ENCODE measurements at regions not wholly inside any gene's neighbourhood (a gene's known extent, or its start where the extent isn't known, plus 50 kb on each side); places are given as distances from the start of the nearest gene placed in this dataset.

- H3K4me2 ChIP-seq (ENCODE audit: low read depth, low read length, poor library complexity, severe bottlenecking): no peak overlapping the region
- H2AFZ ChIP-seq (ENCODE audit: low read depth, low read length, severe bottlenecking): no peak overlapping the region
- no peaks in the 10 kb centered on the region for H3K9me2 ChIP-seq (replicated peaks; ENCODE audit: insufficient read depth, low read length)
- H3K27me3 ChIP-seq (ENCODE audit: low read length): no peaks in the 10 kb centered on the region
- no peaks in the 10 kb centered on the region for H3K9me3 ChIP-seq (ENCODE audit: insufficient read depth, low read length)
- H3K9ac ChIP-seq (ENCODE audit: low read length): no peak overlapping the region
- H3K79me2 ChIP-seq (ENCODE audit: insufficient read depth, low read length): no peaks in the 10 kb centered on the region
- no peaks in the 10 kb centered on the region for H4K20me1 ChIP-seq (ENCODE audit: low read depth, low read length)
- H3F3A ChIP-seq (ENCODE audit: insufficient read depth): no peaks in the 10 kb centered on the region
- H3K36me3 ChIP-seq (ENCODE audit: low read length): no peaks in the 10 kb centered on the region
- no peak overlapping the region for H3K27ac ChIP-seq (ENCODE audit: low read depth, low read length)
- TF ChIP-seq EZH2phosphoT487 (conservative IDR thresholded peaks at IDR 0.05; ENCODE audit: low read length): no peak
- TF ChIP-seq, protein P1, sequence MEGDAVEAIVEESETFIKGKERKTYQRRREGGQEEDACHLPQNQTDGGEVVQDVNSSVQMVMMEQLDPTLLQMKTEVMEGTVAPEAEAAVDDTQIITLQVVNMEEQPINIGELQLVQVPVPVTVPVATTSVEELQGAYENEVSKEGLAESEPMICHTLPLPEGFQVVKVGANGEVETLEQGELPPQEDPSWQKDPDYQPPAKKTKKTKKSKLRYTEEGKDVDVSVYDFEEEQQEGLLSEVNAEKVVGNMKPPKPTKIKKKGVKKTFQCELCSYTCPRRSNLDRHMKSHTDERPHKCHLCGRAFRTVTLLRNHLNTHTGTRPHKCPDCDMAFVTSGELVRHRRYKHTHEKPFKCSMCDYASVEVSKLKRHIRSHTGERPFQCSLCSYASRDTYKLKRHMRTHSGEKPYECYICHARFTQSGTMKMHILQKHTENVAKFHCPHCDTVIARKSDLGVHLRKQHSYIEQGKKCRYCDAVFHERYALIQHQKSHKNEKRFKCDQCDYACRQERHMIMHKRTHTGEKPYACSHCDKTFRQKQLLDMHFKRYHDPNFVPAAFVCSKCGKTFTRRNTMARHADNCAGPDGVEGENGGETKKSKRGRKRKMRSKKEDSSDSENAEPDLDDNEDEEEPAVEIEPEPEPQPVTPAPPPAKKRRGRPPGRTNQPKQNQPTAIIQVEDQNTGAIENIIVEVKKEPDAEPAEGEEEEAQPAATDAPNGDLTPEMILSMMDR (IDR thresholded peaks at IDR 0.05; ENCODE audit: insufficient read depth, low read length, poor library complexity, severe bottlenecking): no peak
- H3K4me3 ChIP-seq (ENCODE audit: insufficient read depth, low read length, poor library complexity, severe bottlenecking): no peak overlapping the region
Measured at GRCh38 chr2:75922191-75922590, 211.5 kb upstream of the GCFC2 start.

GRCh38 chr2:75920859-75921551 lies 210.3 kb upstream of the GCFC2 start:
- H3K4me2 ChIP-seq (ENCODE audit: low read depth, low read length, poor library complexity, severe bottlenecking): no peak overlapping the region
- H3K9ac ChIP-seq (ENCODE audit: low read length): no peak overlapping the region

GRCh38 chr2:75915851-75916634 lies 205.3 kb upstream of the GCFC2 start:
- H3K36me3 ChIP-seq (ENCODE audit: low read length): no peaks in the 10 kb centered on the region
- H3K27ac ChIP-seq (ENCODE audit: low read depth, low read length): no peak overlapping the region
- no peak overlapping the region for H3K4me3 ChIP-seq (ENCODE audit: insufficient read depth, low read length, poor library complexity, severe bottlenecking)
- H3K9me3 ChIP-seq (ENCODE audit: insufficient read depth, low read length): no peaks in the 10 kb centered on the region
- H3F3A ChIP-seq (ENCODE audit: insufficient read depth): no peaks in the 10 kb centered on the region
- TF ChIP-seq EZH2phosphoT487 (conservative IDR thresholded peaks at IDR 0.05; ENCODE audit: low read length): no peak
- TF ChIP-seq, protein P1 (IDR thresholded peaks at IDR 0.05; ENCODE audit: insufficient read depth, low read length, poor library complexity, severe bottlenecking): no peak
- no peaks in the 10 kb centered on the region for H4K20me1 ChIP-seq (ENCODE audit: low read depth, low read length)
- no peaks in the 10 kb centered on the region for H3K9me2 ChIP-seq (replicated peaks; ENCODE audit: insufficient read depth, low read length)
- H3K79me2 ChIP-seq (ENCODE audit: insufficient read depth, low read length): no peaks in the 10 kb centered on the region
- no peak overlapping the region for H3K9ac ChIP-seq (ENCODE audit: low read length)
- no peak overlapping the region for H3K4me2 ChIP-seq (ENCODE audit: low read depth, low read length, poor library complexity, severe bottlenecking)
- no peak overlapping the region for H2AFZ ChIP-seq (ENCODE audit: low read depth, low read length, severe bottlenecking)
- H3K27me3 ChIP-seq (ENCODE audit: low read length): no peaks in the 10 kb centered on the region

More at GRCh38 chr2:75920859-75921551, 210.3 kb upstream of the GCFC2 start:
- Histone ChIP-seq H3K9me3 (ENCODE audit: insufficient read depth, low read length) (no peaks in the 10 kb centered on the region), H3K9me2 (replicated peaks; ENCODE audit: insufficient read depth, low read length) (no peaks in the 10 kb centered on the region), H3K4me3 (ENCODE audit: insufficient read depth, low read length, poor library complexity, severe bottlenecking) (no peak overlapping the region), H2AFZ (ENCODE audit: low read depth, low read length, severe bottlenecking) (no peak overlapping the region), H4K20me1 (ENCODE audit: low read depth, low read length) (no peaks in the 10 kb centered on the region), H3K27me3 (ENCODE audit: low read length) (no peaks in the 10 kb centered on the region), H3K27ac (ENCODE audit: low read depth, low read length) (no peak overlapping the region), H3F3A (ENCODE audit: insufficient read depth) (no peaks in the 10 kb centered on the region), H3K36me3 (ENCODE audit: low read length) (no peaks in the 10 kb centered on the region), H3K79me2 (ENCODE audit: insufficient read depth, low read length) (no peaks in the 10 kb centered on the region)
- TF ChIP-seq, protein P1 (IDR thresholded peaks at IDR 0.05; ENCODE audit: insufficient read depth, low read length, poor library complexity, severe bottlenecking): no peak
- no peak for TF ChIP-seq EZH2phosphoT487 (conservative IDR thresholded peaks at IDR 0.05; ENCODE audit: low read length)
